Ovary (tissue), 3 donors: ENCODE measurements at regions not wholly inside any gene's neighbourhood (a gene's known extent, or its start where the extent isn't known, plus 50 kb on each side); places are given as distances from the start of the nearest gene placed in this dataset.

Source experiments
- EP300 ChIP-seq: sonication (generic); formaldehyde crosslinking; IDR thresholded peaks from one replicate; pipeline ENCODE4 v1.6.1; 2017; ENCODE audit warnings: antibody characterized with exemption
- POLR2A ChIP-seq: fragments of 450-650 bp; IDR thresholded peaks from one replicate; pipeline ENCODE4 v1.6.1; 2017; ENCODE audit warnings: antibody characterized with exemption, mild to moderate bottlenecking, moderate library complexity
- TF ChIP-seq, protein P1 (sequence below), 3 donors: fragments of 450-650 bp in 2 of 3; fragments of 200-600 bp in 1 of 3; IDR thresholded peaks; one replicate each; pipeline versions ENCODE4 v1.5.1 to v1.8.0; 2016 to 2022; ENCODE audit warnings: antibody characterized with exemption in 3 of 3, mild to moderate bottlenecking in 1 of 3
- donor health status: DM: no; HTN: no; CAD: no.

DNA sequence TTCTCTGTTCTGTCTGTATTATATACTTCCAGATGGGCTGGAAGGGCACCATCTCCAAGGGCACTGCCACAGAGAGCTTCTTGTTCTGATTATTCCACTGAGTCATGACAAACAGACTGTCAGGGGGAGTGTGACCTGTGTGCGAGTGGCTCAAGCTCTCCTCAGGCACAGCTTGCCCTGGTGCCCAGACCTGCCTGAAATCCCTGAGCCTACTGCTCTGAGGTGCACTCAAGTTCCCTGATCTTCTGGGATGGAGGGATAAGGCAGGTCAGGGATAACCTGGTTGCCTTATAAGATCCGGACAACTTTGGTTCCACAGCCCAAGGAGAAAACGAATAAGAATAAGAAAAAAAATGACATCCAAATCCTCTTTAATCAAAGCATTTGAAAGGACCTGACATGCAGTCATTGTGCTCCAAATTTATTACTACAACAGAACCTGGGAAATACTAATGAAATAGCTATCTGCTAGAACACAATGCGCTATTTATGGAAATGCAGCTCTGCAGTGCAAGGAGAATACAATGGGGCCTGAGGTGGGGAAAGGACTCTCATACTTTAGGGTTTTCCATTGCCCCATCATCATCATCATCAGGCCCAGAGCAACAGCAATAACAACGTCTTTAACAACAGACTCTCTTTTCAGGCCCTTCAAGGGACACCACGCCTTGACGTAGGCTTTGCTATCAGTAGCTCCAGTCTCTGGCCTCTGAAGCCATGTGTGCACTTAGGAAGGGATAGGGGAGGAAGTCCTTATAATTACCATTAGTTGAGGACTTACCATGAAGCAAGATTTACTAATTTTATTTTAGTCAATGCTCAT lies 217.1 kb upstream of the KIRREL3 start:
- TF ChIP-seq, protein P1, sequence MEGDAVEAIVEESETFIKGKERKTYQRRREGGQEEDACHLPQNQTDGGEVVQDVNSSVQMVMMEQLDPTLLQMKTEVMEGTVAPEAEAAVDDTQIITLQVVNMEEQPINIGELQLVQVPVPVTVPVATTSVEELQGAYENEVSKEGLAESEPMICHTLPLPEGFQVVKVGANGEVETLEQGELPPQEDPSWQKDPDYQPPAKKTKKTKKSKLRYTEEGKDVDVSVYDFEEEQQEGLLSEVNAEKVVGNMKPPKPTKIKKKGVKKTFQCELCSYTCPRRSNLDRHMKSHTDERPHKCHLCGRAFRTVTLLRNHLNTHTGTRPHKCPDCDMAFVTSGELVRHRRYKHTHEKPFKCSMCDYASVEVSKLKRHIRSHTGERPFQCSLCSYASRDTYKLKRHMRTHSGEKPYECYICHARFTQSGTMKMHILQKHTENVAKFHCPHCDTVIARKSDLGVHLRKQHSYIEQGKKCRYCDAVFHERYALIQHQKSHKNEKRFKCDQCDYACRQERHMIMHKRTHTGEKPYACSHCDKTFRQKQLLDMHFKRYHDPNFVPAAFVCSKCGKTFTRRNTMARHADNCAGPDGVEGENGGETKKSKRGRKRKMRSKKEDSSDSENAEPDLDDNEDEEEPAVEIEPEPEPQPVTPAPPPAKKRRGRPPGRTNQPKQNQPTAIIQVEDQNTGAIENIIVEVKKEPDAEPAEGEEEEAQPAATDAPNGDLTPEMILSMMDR (IDR thresholded peaks at IDR 0.05) = no peak
- TF ChIP-seq POLR2A (no peak), EP300 (no peak)
